Hypothalamus (tissue), 51 donors: ENCODE measurements at regions not wholly inside any gene's neighbourhood (a gene's known extent, or its start where the extent isn't known, plus 50 kb on each side); places are given as distances from the start of the nearest gene placed in this dataset.
"Not testable (repeated sequence)": the region's sequence is repeated elsewhere in the genome, so short reads cannot be mapped to it uniquely, and the experiment has no call there.

Experiments
- DNase-seq, 51 donors: peaks; one replicate each; lab custom pipeline; 2025; lab: John Stamatoyannopoulos, UW

- no peak for DNase-seq
Measured at GRCh38 chr20:63145156-63145555, 70.8 kb downstream of the YTHDF1 start.

- DNase-seq: no peak
Measured at GRCh38 chr20:63142933-63143332, 73.0 kb downstream of the YTHDF1 start.

- DNase-seq: no peak
Measured at GRCh38 chr20:63141531-63141930, 74.4 kb downstream of the YTHDF1 start.

- no peak for DNase-seq
Measured at GRCh38 chr20:63140514-63141433, 75.2 kb downstream of the YTHDF1 start.

- no peak for DNase-seq
Measured at GRCh38 chr20:63139837-63140236, 76.1 kb downstream of the YTHDF1 start.

GRCh38 chr20:63139356-63139755 lies 76.6 kb downstream of the YTHDF1 start:
- no peak for DNase-seq

GRCh38 chr20:63138855-63139341 lies 77.0 kb downstream of the YTHDF1 start:
- no peak for DNase-seq

GRCh38 chr20:63137851-63138415 lies 78.0 kb downstream of the YTHDF1 start:
- no peak for DNase-seq

- no peak for DNase-seq
Measured at GRCh38 chr20:63136296-63136695, 79.6 kb downstream of the YTHDF1 start.

- no peak for DNase-seq
Measured at GRCh38 chr20:63135411-63135810, 80.5 kb downstream of the YTHDF1 start.

GRCh38 chr20:63134711-63135361 lies 81.1 kb downstream of the YTHDF1 start:
- DNase-seq: not testable (repeated sequence)

- DNase-seq: no peak
Measured at GRCh38 chr20:63134201-63134612, 81.7 kb downstream of the YTHDF1 start.

- no peak for DNase-seq
Measured at GRCh38 chr20:63133481-63134091, 82.3 kb downstream of the YTHDF1 start.

- DNase-seq: no peak
Measured at GRCh38 chr20:63132715-63133471, 83.0 kb downstream of the YTHDF1 start.

- no peak for DNase-seq
Measured at GRCh38 chr20:63132131-63132714, 83.7 kb downstream of the YTHDF1 start.

GRCh38 chr20:63130658-63131577 lies 85.0 kb downstream of the YTHDF1 start:
- no peak for DNase-seq

GRCh38 chr20:63129991-63130657 lies 85.8 kb downstream of the YTHDF1 start:
- peak in 2 of 51 donors; percentile 8 to 36 for DNase-seq

GRCh38 chr20:63129376-63129965 lies 86.5 kb downstream of the YTHDF1 start:
- no peak for DNase-seq
